ENCODE measurements at regions not wholly inside any gene's neighbourhood (a gene's known extent, or its start where the extent isn't known, plus 50 kb on each side); places are given as distances from the start of the nearest gene placed in this dataset.
"Not testable (repeated sequence)": the region's sequence is repeated elsewhere in the genome, so short reads cannot be mapped to it uniquely, and the experiment has no call there.

DNA sequence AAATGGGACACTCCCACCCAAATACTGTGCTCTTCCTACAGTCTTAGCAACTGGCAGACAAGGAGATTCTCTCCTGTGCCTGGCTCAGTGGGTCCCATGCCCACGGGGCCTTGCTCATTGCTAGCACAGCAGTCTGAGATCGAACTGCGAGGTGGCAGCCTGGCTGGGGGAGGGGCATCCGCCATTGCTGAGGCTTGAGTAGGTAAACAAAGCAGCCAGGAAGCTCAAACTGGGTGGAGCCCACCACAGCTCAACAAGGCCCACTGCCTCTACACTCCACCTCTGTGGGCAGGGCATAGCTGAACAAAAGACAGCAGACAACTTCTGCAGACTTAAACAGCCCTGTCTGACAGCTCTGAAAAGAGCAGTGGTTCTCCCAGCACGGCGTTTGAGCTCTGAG lies 174.8 kb downstream of the COL12A1 start:
- H3K36me3 Mint-ChIP-seq (ENCODE audit: low read depth, unreplicated experiment); H3K27ac Mint-ChIP-seq (ENCODE audit: unreplicated experiment); H3K27me3 Mint-ChIP-seq (ENCODE audit: unreplicated experiment); DNase-seq (ENCODE audit: low spot score); H3K4me1 Mint-ChIP-seq (ENCODE audit: unreplicated experiment); H3K9me3 Mint-ChIP-seq (ENCODE audit: unreplicated experiment); H3K4me3 Mint-ChIP-seq (ENCODE audit: unreplicated experiment): not testable (repeated sequence)

DNA sequence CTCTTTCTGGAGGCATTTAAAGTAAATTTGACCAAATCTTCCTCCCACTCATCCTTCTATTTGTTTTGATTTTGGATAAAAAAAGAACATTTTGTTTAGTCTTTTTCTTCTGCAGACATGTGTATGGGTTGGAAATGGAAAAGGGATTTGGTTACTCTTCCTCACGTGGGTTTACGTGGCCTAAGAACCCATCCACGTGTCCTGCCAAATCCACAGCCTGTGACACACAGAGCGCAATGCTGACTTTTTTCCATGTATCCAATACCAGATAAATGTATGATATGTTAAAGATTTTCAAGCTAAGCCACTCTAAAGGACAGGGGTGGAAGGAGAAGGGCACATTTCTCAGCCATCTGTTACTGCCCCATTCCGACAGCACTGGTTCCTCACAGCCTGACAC lies 176.5 kb downstream of the COL12A1 start:
- Mint-ChIP-seq H3K27ac (ENCODE audit: unreplicated experiment) (no peak overlapping the region), H3K4me3 (ENCODE audit: unreplicated experiment) (no peak overlapping the region), H3K9me3 (ENCODE audit: unreplicated experiment) (no peaks in the 10 kb centered on the region)

DNA sequence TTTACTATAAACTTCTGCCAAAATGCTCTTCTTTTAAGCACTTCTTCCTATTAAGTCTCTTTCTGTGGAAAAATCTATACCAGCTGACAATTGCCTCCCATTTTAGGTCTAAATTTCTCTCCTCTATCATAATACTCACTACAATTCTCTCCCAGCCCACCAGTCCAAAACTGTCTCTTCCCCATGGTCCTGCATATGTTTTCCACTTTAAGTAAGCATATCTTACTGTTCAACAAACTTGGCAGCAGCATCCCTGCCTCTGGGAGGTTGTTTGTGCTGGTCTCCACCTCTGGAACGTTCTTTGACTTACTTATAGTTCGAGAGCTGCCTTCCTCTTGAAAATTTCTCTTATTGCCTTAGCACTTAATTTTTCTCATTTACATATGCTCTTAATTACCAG lies 180.5 kb downstream of the COL12A1 start:
- no peak overlapping the region for H3K4me3 Mint-ChIP-seq (ENCODE audit: unreplicated experiment)
- DNase-seq (ENCODE audit: low spot score): no peak
- H3K36me3 Mint-ChIP-seq (ENCODE audit: low read depth, unreplicated experiment): no peaks in the 10 kb centered on the region
- no peaks in the 10 kb centered on the region for H3K9me3 Mint-ChIP-seq (ENCODE audit: unreplicated experiment)
- peaks cover 3% of the 10 kb centered on the region for H3K4me1 Mint-ChIP-seq (ENCODE audit: unreplicated experiment)
- TF ChIP-seq, protein P1, sequence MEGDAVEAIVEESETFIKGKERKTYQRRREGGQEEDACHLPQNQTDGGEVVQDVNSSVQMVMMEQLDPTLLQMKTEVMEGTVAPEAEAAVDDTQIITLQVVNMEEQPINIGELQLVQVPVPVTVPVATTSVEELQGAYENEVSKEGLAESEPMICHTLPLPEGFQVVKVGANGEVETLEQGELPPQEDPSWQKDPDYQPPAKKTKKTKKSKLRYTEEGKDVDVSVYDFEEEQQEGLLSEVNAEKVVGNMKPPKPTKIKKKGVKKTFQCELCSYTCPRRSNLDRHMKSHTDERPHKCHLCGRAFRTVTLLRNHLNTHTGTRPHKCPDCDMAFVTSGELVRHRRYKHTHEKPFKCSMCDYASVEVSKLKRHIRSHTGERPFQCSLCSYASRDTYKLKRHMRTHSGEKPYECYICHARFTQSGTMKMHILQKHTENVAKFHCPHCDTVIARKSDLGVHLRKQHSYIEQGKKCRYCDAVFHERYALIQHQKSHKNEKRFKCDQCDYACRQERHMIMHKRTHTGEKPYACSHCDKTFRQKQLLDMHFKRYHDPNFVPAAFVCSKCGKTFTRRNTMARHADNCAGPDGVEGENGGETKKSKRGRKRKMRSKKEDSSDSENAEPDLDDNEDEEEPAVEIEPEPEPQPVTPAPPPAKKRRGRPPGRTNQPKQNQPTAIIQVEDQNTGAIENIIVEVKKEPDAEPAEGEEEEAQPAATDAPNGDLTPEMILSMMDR (IDR thresholded peaks at IDR 0.05; ENCODE audit: unreplicated experiment): no peak
- no peaks in the 10 kb centered on the region for H3K27me3 Mint-ChIP-seq (ENCODE audit: unreplicated experiment)
- no peak overlapping the region for H3K27ac Mint-ChIP-seq (ENCODE audit: unreplicated experiment)

More for the DNA sequence above, 176.5 kb downstream of the COL12A1 start:
- H3K27me3 Mint-ChIP-seq (ENCODE audit: unreplicated experiment): no peaks in the 10 kb centered on the region
- H3K4me1 Mint-ChIP-seq (ENCODE audit: unreplicated experiment): peaks cover 7% of the 10 kb centered on the region
- no peaks in the 10 kb centered on the region for H3K36me3 Mint-ChIP-seq (ENCODE audit: low read depth, unreplicated experiment)
- no peak for DNase-seq (ENCODE audit: low spot score)
- TF ChIP-seq, protein P1 (IDR thresholded peaks at IDR 0.05; ENCODE audit: unreplicated experiment): no peak

DNA sequence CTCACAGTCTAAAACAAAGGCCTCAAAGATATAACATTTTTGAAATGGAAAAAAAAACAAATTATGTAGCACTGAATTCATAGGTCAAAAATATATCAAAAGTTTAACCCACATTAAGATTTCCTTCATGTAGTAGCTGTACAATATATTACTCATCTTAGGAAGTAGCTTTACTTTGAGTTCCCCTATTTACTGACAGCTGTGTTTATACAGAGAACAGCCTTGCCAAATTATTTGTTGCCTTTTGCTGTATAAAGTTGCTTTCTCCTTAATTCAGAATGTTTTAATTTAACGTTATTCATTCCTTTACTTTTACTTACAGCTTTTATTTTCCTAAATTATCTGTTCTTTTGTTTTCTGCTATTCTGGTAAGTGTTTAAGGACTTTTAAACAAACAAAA lies 181.0 kb downstream of the COL12A1 start:
- no peaks in the 10 kb centered on the region for H3K9me3 Mint-ChIP-seq (ENCODE audit: unreplicated experiment)
- H3K4me1 Mint-ChIP-seq (ENCODE audit: unreplicated experiment): peaks cover 3% of the 10 kb centered on the region
- DNase-seq (ENCODE audit: low spot score): no peak
- H3K36me3 Mint-ChIP-seq (ENCODE audit: low read depth, unreplicated experiment): no peaks in the 10 kb centered on the region
- no peak overlapping the region for H3K27ac Mint-ChIP-seq (ENCODE audit: unreplicated experiment)
- TF ChIP-seq, protein P1 (IDR thresholded peaks at IDR 0.05; ENCODE audit: unreplicated experiment): no peak
- H3K4me3 Mint-ChIP-seq (ENCODE audit: unreplicated experiment): no peak overlapping the region
- H3K27me3 Mint-ChIP-seq (ENCODE audit: unreplicated experiment): no peaks in the 10 kb centered on the region

DNA sequence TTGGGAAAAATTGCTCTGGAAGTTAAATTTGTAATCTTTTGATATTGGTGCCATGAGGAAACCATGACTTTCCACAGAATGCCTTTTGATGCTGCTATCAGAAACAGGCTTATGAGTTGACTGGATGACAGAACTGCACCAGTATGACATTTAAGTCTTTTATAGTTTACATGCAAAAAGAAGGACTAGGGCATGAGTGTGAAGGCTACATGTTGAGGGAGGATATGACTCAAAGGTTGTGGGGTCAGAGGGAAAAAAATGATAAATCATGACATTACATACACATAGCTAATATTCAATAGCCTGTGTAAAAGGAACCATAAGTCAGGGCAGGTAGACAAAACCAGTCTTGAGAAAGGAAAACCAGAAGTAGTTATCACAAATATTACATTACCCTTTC lies 182.2 kb downstream of the COL12A1 start:
- no peaks in the 10 kb centered on the region for H3K9me3 Mint-ChIP-seq (ENCODE audit: unreplicated experiment)
- H3K36me3 Mint-ChIP-seq (ENCODE audit: low read depth, unreplicated experiment): no peaks in the 10 kb centered on the region
- H3K27me3 Mint-ChIP-seq (ENCODE audit: unreplicated experiment): no peaks in the 10 kb centered on the region
- DNase-seq (ENCODE audit: low spot score): no peak
- H3K4me3 Mint-ChIP-seq (ENCODE audit: unreplicated experiment): no peak overlapping the region
- TF ChIP-seq, protein P1 (IDR thresholded peaks at IDR 0.05; ENCODE audit: unreplicated experiment): no peak
- H3K4me1 Mint-ChIP-seq (ENCODE audit: unreplicated experiment): peaks cover 3% of the 10 kb centered on the region
- H3K27ac Mint-ChIP-seq (ENCODE audit: unreplicated experiment): no peak overlapping the region

DNA sequence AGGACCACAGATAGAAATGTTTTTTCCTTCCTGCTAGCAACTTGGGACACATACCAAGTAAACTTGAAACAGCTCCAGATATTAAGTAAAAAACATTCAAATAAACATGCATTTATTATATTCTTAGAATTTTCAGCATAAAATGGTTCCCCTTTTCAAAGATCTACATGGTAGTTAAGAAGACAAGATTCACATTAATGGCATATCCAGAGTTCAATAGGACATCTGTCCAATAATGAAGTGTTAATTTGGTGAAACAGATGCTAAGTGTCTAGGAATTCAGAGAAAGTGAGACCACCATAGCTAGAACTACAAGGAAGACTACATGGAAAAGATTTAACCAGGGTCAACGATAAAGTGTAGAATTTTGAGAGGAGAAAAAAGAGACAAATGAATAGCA lies 184.9 kb downstream of the COL12A1 start:
- DNase-seq (ENCODE audit: low spot score): no peak
- H3K27ac Mint-ChIP-seq (ENCODE audit: unreplicated experiment): no peak overlapping the region
- H3K4me1 Mint-ChIP-seq (ENCODE audit: unreplicated experiment): no peaks in the 10 kb centered on the region
- no peaks in the 10 kb centered on the region for H3K27me3 Mint-ChIP-seq (ENCODE audit: unreplicated experiment)
- H3K9me3 Mint-ChIP-seq (ENCODE audit: unreplicated experiment): no peaks in the 10 kb centered on the region
- H3K36me3 Mint-ChIP-seq (ENCODE audit: low read depth, unreplicated experiment): no peaks in the 10 kb centered on the region
- H3K4me3 Mint-ChIP-seq (ENCODE audit: unreplicated experiment): no peak overlapping the region
- TF ChIP-seq, protein P1 (IDR thresholded peaks at IDR 0.05; ENCODE audit: unreplicated experiment): no peak

All from endothelial cell (in vitro differentiated cells).